ENCODE measurements at regions not wholly inside any gene's neighbourhood (a gene's known extent, or its start where the extent isn't known, plus 50 kb on each side); places are given as distances from the start of the nearest gene placed in this dataset.

- 0 out of 2 replicates have a peak, but pooled peaks cover 2% of the 10 kb centered on the region for H3K4me1 Mint-ChIP-seq
Measured at GRCh38 chr2:37512971-37513370, 158.5 kb downstream of the CDC42EP3 start.

GRCh38 chr2:37523814-37524362 lies 147.6 kb downstream of the CDC42EP3 start:
- POLR2A ChIA-PET: no interaction called here
- no peaks in the 10 kb centered on the region for H3K4me1 Mint-ChIP-seq
- TF ChIP-seq GRHL2 (CRISPR knock-in tag; IDR thresholded peaks at IDR 0.05; ENCODE audit: insufficient replicate concordance, severe bottlenecking) (no peak), FOXK1 (CRISPR knock-in tag; IDR thresholded peaks at IDR 0.05) (no peak), MAX (CRISPR knock-in tag; IDR thresholded peaks at IDR 0.05) (no peak)
- CTCF ChIA-PET: interaction anchor here (1.5 kb wide), 1 partner anchor 109 kb away, joined by 4 read pairs; no protein-coding TSS in a partner anchor
- ATAC-seq (no peak), DNase-seq (ENCODE audit: low spot score) (no peak)
- no peaks in the 10 kb centered on the region for H3K27me3 Mint-ChIP-seq (ENCODE audit: low read depth)
- no peak overlapping the region for H3K27ac Mint-ChIP-seq
- H3K9me3 Mint-ChIP-seq: 0 out of 2 replicates have a peak, but pooled peaks cover 3% of the 10 kb centered on the region
- no peaks in the 10 kb centered on the region for H3K36me3 Mint-ChIP-seq
- H3K4me3 Mint-ChIP-seq: no peak overlapping the region

More at GRCh38 chr2:37512971-37513370, 158.5 kb downstream of the CDC42EP3 start:
- no peaks in the 10 kb centered on the region; the same call in 1 of the 2 replicates for H3K27me3 Mint-ChIP-seq (ENCODE audit: low read depth)
- CTCF ChIA-PET: no interaction called here
- H3K4me3 Mint-ChIP-seq: no peak overlapping the region
- no peak overlapping the region for H3K27ac Mint-ChIP-seq
- peaks cover 7% of the 10 kb centered on the region; the same call in 1 of the 2 replicates for H3K9me3 Mint-ChIP-seq
- POLR2A ChIA-PET: no interaction called here
- TF ChIP-seq ZBTB43 (CRISPR knock-in tag; IDR thresholded peaks at IDR 0.05) (no peak), SOX15 (CRISPR knock-in tag; IDR thresholded peaks at IDR 0.05) (no peak), SMAD4 (CRISPR knock-in tag; IDR thresholded peaks at IDR 0.05) (no peak), GABPB1 (CRISPR knock-in tag; IDR thresholded peaks at IDR 0.05) (no peak), OVOL2 (CRISPR knock-in tag; IDR thresholded peaks at IDR 0.05; ENCODE audit: borderline replicate concordance) (no peak), ZMAT4 (CRISPR knock-in tag; IDR thresholded peaks at IDR 0.05) (no peak), ZSCAN18 (CRISPR knock-in tag; IDR thresholded peaks at IDR 0.05) (no peak), MLX (CRISPR knock-in tag; IDR thresholded peaks at IDR 0.05) (no peak), FOXJ3 (CRISPR knock-in tag; IDR thresholded peaks at IDR 0.05; ENCODE audit: borderline replicate concordance) (no peak), RELA (CRISPR knock-in tag; IDR thresholded peaks at IDR 0.05; ENCODE audit: borderline replicate concordance) (no peak), RORB (CRISPR knock-in tag; IDR thresholded peaks at IDR 0.05) (no peak), HMGA2 (CRISPR knock-in tag; IDR thresholded peaks at IDR 0.05) (no peak), PREB (CRISPR knock-in tag; IDR thresholded peaks at IDR 0.05; ENCODE audit: borderline replicate concordance) (no peak), GRHL2 (CRISPR knock-in tag; IDR thresholded peaks at IDR 0.05; ENCODE audit: insufficient replicate concordance, severe bottlenecking) (no peak)
- H3K36me3 Mint-ChIP-seq: no peaks in the 10 kb centered on the region
- no peak for DNase-seq (ENCODE audit: low spot score)
- ATAC-seq: no peak

- ATAC-seq (peak; percentile 46; the same call in 1 of the 2 replicates), DNase-seq (ENCODE audit: low spot score) (no peak)
- H3K9me3 Mint-ChIP-seq: 0 out of 2 replicates have a peak, but pooled peaks cover 3% of the 10 kb centered on the region
- ChIA-PET CTCF (no interaction called here), POLR2A (no interaction called here)
- no peak overlapping the region for H3K27ac Mint-ChIP-seq
- H3K4me1 Mint-ChIP-seq: no peaks in the 10 kb centered on the region
- no peaks in the 10 kb centered on the region for H3K36me3 Mint-ChIP-seq
- H3K4me3 Mint-ChIP-seq: no peak overlapping the region
- no peaks in the 10 kb centered on the region for H3K27me3 Mint-ChIP-seq (ENCODE audit: low read depth)
- TF ChIP-seq GTF2I (CRISPR knock-in tag; conservative IDR thresholded peaks at IDR 0.05): no peak
- TF ChIP-seq E2F1 (CRISPR knock-in tag; IDR thresholded peaks at IDR 0.05): no peak
- no peak for TF ChIP-seq HMGA2 (CRISPR knock-in tag; IDR thresholded peaks at IDR 0.05)
- TF ChIP-seq IRF1 (CRISPR knock-in tag; IDR thresholded peaks at IDR 0.05): no peak
- no peak for TF ChIP-seq AFF4 (CRISPR knock-in tag; IDR thresholded peaks at IDR 0.05; ENCODE audit: borderline replicate concordance)
Measured at GRCh38 chr2:37526323-37526722, 145.1 kb downstream of the CDC42EP3 start.

Data from WTC11 (cell line).